PFSK-1 (cell line): ENCODE measurements at regions not wholly inside any gene's neighbourhood (a gene's known extent, or its start where the extent isn't known, plus 50 kb on each side); places are given as distances from the start of the nearest gene placed in this dataset.

Experiments
- FOXP2 ChIP-seq: optimal IDR thresholded peaks from 2 replicates; pipeline ENCODE3; 2011; ENCODE audit warnings: borderline replicate concordance, control low read depth, inconsistent platforms; ENCODE audit not compliant: insufficient read depth; ENCODE audit errors: extremely low read length, extremely low read depth
- POLR2AphosphoS5 ChIP-seq: IDR thresholded peaks from 2 replicates; pipeline ENCODE4 v1.6.1; 2012; ENCODE audit warnings: low read depth, mild to moderate bottlenecking, control low read depth, low read length, moderate library complexity
- REST ChIP-seq, 2 experiments: IDR thresholded peaks; 2 replicates each; pipeline versions ENCODE4 v1.6.1 to v1.8.0; 2011 to 2012; ENCODE audit warnings: low read depth in 2 of 2, low read length in 2 of 2, control low read depth in 1 of 2, inconsistent platforms in 1 of 2, mild to moderate bottlenecking in 1 of 2, moderate library complexity in 1 of 2; ENCODE audit not compliant: insufficient read depth in 1 of 2
- SIN3A ChIP-seq: IDR thresholded peaks from 2 replicates; pipeline ENCODE4 v1.6.1; 2012; ENCODE audit warnings: mild to moderate bottlenecking, low read length, moderate library complexity, borderline replicate concordance; ENCODE audit not compliant: insufficient read depth
- TAF1 ChIP-seq: IDR thresholded peaks from 2 replicates; pipeline ENCODE4 v1.6.1; 2012; ENCODE audit warnings: low read length, control low read depth, borderline replicate concordance; ENCODE audit not compliant: insufficient read depth

- no peak for TF ChIP-seq TAF1
- TF ChIP-seq REST (IDR thresholded peaks at IDR 0.05; ENCODE audit: insufficient read depth in 1 of 2, low read depth in 2 of 2, low read length in 2 of 2): no peak
- TF ChIP-seq POLR2AphosphoS5: no peak
- no peak for TF ChIP-seq FOXP2
- TF ChIP-seq SIN3A: no peak
Observed at GRCh38 chr3:72388117-72388516, 460.1 kb downstream of the SHQ1 start.

GRCh38 chr3:72386327-72387000 is 461.8 kb downstream of the SHQ1 start:
- TF ChIP-seq SIN3A (no peak), POLR2AphosphoS5 (no peak)

GRCh38 chr3:72385167-72385566 is 463.1 kb downstream of the SHQ1 start:
- no peak for TF ChIP-seq TAF1
- no peak for TF ChIP-seq FOXP2
- TF ChIP-seq REST (IDR thresholded peaks at IDR 0.05; ENCODE audit: insufficient read depth in 1 of 2, low read depth in 2 of 2, low read length in 2 of 2): no peak
- no peak for TF ChIP-seq POLR2AphosphoS5
- TF ChIP-seq SIN3A: no peak

DNA sequence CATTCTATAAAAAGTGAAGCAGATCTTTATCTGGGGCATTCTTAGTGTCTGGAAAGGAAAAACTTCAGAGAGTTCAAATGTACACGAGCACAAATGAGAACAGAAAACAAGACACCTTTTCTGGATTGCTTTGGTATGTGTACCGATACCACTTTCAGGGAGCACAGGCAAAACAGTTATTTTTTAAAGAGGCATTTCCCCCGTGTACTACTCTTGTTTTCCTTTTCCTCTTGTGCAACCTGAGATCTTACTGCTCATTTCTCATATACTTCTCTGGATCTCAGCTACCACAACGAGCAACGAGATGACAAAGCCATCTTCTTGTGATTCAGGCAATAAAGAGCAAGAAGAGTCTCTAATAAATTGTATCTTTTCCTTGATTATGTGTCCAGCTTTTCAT is 463.6 kb downstream of the SHQ1 start:
- TF ChIP-seq REST (IDR thresholded peaks at IDR 0.05; ENCODE audit: insufficient read depth in 1 of 2, low read depth in 2 of 2, low read length in 2 of 2) (no peak), TAF1 (no peak), FOXP2 (no peak), POLR2AphosphoS5 (no peak), SIN3A (no peak)

GRCh38 chr3:72383883-72384282 is 464.4 kb downstream of the SHQ1 start:
- TF ChIP-seq POLR2AphosphoS5 (no peak), TAF1 (no peak), FOXP2 (no peak), REST (IDR thresholded peaks at IDR 0.05; ENCODE audit: insufficient read depth in 1 of 2, low read depth in 2 of 2, low read length in 2 of 2) (no peak), SIN3A (no peak)
